ENCODE measurements at regions not wholly inside any gene's neighbourhood (a gene's known extent, or its start where the extent isn't known, plus 50 kb on each side); places are given as distances from the start of the nearest gene placed in this dataset.

DNA sequence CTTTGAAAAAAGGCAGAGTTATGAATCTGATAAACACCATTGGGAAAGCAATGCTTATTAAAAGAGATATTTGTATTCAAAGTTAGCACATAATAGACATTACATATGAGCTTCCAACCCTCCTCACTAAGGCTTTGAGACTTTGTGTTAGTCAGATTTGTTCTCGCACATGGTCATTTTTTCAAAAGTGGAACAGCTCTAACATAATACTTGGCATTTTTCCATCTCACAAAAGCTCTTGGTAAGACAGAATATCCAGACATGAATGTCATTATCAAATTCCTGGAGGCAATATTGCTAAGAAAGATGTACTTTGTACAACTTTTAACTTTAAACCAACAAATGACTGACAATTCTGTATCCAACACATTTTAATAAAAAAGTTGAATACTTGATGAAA, 292.4 kb upstream of the SMIM30 start (continued):
- TF ChIP-seq, protein P1, sequence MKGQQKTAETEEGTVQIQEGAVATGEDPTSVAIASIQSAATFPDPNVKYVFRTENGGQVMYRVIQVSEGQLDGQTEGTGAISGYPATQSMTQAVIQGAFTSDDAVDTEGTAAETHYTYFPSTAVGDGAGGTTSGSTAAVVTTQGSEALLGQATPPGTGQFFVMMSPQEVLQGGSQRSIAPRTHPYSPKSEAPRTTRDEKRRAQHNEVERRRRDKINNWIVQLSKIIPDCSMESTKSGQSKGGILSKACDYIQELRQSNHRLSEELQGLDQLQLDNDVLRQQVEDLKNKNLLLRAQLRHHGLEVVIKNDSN (IDR thresholded peaks at IDR 0.05; ENCODE audit: borderline replicate concordance, low read depth): no peak
- no peak for TF ChIP-seq GATA2 (CRISPR knock-in tag; IDR thresholded peaks at IDR 0.05)
- TF ChIP-seq, protein P2, sequence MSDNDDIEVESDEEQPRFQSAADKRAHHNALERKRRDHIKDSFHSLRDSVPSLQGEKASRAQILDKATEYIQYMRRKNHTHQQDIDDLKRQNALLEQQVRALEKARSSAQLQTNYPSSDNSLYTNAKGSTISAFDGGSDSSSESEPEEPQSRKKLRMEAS (IDR thresholded peaks at IDR 0.05; ENCODE audit: low read depth): no peak
- no peak for TF ChIP-seq ELF1 (IDR thresholded peaks at IDR 0.05)
- TF ChIP-seq JUND (IDR thresholded peaks at IDR 0.05): no peak
- TF ChIP-seq, protein P3, sequence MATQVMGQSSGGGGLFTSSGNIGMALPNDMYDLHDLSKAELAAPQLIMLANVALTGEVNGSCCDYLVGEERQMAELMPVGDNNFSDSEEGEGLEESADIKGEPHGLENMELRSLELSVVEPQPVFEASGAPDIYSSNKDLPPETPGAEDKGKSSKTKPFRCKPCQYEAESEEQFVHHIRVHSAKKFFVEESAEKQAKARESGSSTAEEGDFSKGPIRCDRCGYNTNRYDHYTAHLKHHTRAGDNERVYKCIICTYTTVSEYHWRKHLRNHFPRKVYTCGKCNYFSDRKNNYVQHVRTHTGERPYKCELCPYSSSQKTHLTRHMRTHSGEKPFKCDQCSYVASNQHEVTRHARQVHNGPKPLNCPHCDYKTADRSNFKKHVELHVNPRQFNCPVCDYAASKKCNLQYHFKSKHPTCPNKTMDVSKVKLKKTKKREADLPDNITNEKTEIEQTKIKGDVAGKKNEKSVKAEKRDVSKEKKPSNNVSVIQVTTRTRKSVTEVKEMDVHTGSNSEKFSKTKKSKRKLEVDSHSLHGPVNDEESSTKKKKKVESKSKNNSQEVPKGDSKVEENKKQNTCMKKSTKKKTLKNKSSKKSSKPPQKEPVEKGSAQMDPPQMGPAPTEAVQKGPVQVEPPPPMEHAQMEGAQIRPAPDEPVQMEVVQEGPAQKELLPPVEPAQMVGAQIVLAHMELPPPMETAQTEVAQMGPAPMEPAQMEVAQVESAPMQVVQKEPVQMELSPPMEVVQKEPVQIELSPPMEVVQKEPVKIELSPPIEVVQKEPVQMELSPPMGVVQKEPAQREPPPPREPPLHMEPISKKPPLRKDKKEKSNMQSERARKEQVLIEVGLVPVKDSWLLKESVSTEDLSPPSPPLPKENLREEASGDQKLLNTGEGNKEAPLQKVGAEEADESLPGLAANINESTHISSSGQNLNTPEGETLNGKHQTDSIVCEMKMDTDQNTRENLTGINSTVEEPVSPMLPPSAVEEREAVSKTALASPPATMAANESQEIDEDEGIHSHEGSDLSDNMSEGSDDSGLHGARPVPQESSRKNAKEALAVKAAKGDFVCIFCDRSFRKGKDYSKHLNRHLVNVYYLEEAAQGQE (IDR thresholded peaks at IDR 0.05; ENCODE audit: low read depth, low read length): no peak
- no peak for TF ChIP-seq EP300 (IDR thresholded peaks at IDR 0.05; ENCODE audit: borderline replicate concordance in 1 of 2, low read depth in 1 of 2, low read length in 1 of 2)

DNA sequence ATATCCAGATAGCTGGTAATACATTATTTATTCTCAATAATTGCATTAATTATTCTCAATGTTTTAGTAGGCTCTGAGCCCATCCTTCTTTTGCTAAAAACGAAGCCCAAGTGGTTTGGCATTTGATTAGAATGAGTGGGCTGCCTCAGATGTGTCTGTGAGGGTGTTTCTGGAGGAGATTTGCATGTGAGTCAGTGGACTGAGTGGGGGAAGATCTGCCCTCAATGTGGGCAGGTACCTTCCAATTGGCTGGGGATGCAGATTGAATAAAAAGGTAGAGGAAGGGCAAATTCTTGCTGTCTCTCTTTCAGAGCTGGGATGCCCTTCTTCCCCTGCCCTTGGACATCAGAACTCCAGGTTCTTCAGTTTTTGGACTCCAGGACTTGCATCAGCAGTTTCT, 290.6 kb upstream of the SMIM30 start:
- no peak overlapping the region for H3K4me3 ChIP-seq (ENCODE audit: low read depth in 2 of 2, low read length in 1 of 2)
- no peak overlapping the region for H2AFZ ChIP-seq (ENCODE audit: low read depth)
- no peak overlapping the region for H3K27ac ChIP-seq (ENCODE audit: low read depth in 2 of 2, low read length in 1 of 2)
- WGBS (ENCODE audit: low lambda C conversion rate): 5% methylated on average over 1 of the region's 1 CpG
- no peaks in the 10 kb centered on the region for H3K9me3 ChIP-seq
- no peaks in the 10 kb centered on the region for H3K27me3 ChIP-seq (ENCODE audit: insufficient read depth)
- no peak overlapping the region for H3K9ac ChIP-seq
- H3K9me2 ChIP-seq: no peaks in the 10 kb centered on the region
- H3K4me1 ChIP-seq (ENCODE audit: control insufficient read depth in 1 of 2, insufficient read depth in 2 of 2, low read depth in 1 of 2, low read length in 1 of 2): no peaks in the 10 kb centered on the region
- H3K4me2 ChIP-seq: no peak overlapping the region
- no peaks in the 10 kb centered on the region for H4K20me1 ChIP-seq (ENCODE audit: insufficient read depth)
- TF ChIP-seq, protein P4, sequence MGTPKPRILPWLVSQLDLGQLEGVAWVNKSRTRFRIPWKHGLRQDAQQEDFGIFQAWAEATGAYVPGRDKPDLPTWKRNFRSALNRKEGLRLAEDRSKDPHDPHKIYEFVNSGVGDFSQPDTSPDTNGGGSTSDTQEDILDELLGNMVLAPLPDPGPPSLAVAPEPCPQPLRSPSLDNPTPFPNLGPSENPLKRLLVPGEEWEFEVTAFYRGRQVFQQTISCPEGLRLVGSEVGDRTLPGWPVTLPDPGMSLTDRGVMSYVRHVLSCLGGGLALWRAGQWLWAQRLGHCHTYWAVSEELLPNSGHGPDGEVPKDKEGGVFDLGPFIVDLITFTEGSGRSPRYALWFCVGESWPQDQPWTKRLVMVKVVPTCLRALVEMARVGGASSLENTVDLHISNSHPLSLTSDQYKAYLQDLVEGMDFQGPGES (IDR thresholded peaks at IDR 0.05; ENCODE audit: low read depth, low read length): no peak
- TF ChIP-seq RCOR1 (IDR thresholded peaks at IDR 0.05; ENCODE audit: low read length) (no peak), YY1 (IDR thresholded peaks at IDR 0.05; ENCODE audit: low read depth) (no peak), RXRA (IDR thresholded peaks at IDR 0.05; ENCODE audit: borderline replicate concordance, low read depth) (no peak), MXI1 (IDR thresholded peaks at IDR 0.05; ENCODE audit: low read depth, low read length) (no peak), ELF1 (IDR thresholded peaks at IDR 0.05) (no peak), JUND (IDR thresholded peaks at IDR 0.05) (no peak), FOSL2 (IDR thresholded peaks at IDR 0.05; ENCODE audit: borderline replicate concordance, low read depth) (no peak), RAD21 (IDR thresholded peaks at IDR 0.05; ENCODE audit: low read length) (no peak), TAF1 (IDR thresholded peaks at IDR 0.05; ENCODE audit: borderline replicate concordance, low read depth, low read length) (no peak), CHD2 (IDR thresholded peaks at IDR 0.05; ENCODE audit: low read length, partially characterized antibody) (no peak), EZH2phosphoT487 (IDR thresholded peaks at IDR 0.05; ENCODE audit: borderline replicate concordance, low read depth) (no peak), EP300 (IDR thresholded peaks at IDR 0.05; ENCODE audit: borderline replicate concordance in 1 of 2, low read depth in 1 of 2, low read length in 1 of 2) (no peak)
- TF ChIP-seq, protein P2 (IDR thresholded peaks at IDR 0.05; ENCODE audit: low read depth): no peak
- TF ChIP-seq, protein P1 (IDR thresholded peaks at IDR 0.05; ENCODE audit: borderline replicate concordance, low read depth): no peak
- TF ChIP-seq, protein P5, sequence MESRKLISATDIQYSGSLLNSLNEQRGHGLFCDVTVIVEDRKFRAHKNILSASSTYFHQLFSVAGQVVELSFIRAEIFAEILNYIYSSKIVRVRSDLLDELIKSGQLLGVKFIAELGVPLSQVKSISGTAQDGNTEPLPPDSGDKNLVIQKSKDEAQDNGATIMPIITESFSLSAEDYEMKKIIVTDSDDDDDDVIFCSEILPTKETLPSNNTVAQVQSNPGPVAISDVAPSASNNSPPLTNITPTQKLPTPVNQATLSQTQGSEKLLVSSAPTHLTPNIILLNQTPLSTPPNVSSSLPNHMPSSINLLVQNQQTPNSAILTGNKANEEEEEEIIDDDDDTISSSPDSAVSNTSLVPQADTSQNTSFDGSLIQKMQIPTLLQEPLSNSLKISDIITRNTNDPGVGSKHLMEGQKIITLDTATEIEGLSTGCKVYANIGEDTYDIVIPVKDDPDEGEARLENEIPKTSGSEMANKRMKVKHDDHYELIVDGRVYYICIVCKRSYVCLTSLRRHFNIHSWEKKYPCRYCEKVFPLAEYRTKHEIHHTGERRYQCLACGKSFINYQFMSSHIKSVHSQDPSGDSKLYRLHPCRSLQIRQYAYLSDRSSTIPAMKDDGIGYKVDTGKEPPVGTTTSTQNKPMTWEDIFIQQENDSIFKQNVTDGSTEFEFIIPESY (IDR thresholded peaks at IDR 0.05; ENCODE audit: borderline replicate concordance, low read depth): no peak
- no peaks in the 10 kb centered on the region for H3K79me2 ChIP-seq (ENCODE audit: insufficient read depth)
- ChIA-PET POLR2A (no interaction called here), CTCF (interaction anchor here (2.3 to 6.2 kb wide), 2 partner anchors 13 to 249 kb away, joined by 9 to 38 read pairs; no protein-coding TSS in a partner anchor)
- no peaks in the 10 kb centered on the region for H3K36me3 ChIP-seq (replicated peaks in 1 of 2; ENCODE audit: control insufficient read depth in 1 of 2, insufficient read depth in 2 of 2, low read length in 1 of 2)
- no peaks in the 10 kb centered on the region for H3F3A ChIP-seq (replicated peaks; ENCODE audit: insufficient read depth)
- DNase-seq: no peak
